Activated CD4-positive, alpha-beta memory T cell treated with anti-CD3 and anti-CD28 coated beads, Interleukin-2, amount 10 ng/mL, durations not matched to agents 7 days and 5 days (primary cell): ENCODE measurements at regions not wholly inside any gene's neighbourhood (a gene's known extent, or its start where the extent isn't known, plus 50 kb on each side); places are given as distances from the start of the nearest gene placed in this dataset.
"Not testable (repeated sequence)": the region's sequence is repeated elsewhere in the genome, so short reads cannot be mapped to it uniquely, and the experiment has no call there.

Source experiments
- CTCF ChIA-PET: fragments of 350-600 bp; sonication (Branson Sonifier 250); formaldehyde crosslinking; loops from one replicate; lab custom pipeline; 2021; ENCODE audit warnings: antibody characterized with exemption, inconsistent platforms; lab: Charles Lee
- POLR2A ChIA-PET: fragments of 350-600 bp; sonication (Branson Sonifier 250); formaldehyde crosslinking; loops from one replicate; lab custom pipeline; 2021; ENCODE audit warnings: antibody characterized with exemption; lab: Charles Lee
- DNase-seq: peaks from one replicate; pipeline ENCODE4 v3.0.0-alpha.2; 2020
- H3K27ac Mint-ChIP-seq: one replicate; pipeline ENCODE4 v1.8.0; 2021; ENCODE audit warnings: mild to moderate bottlenecking, mixed read lengths
- H3K27me3 Mint-ChIP-seq: one replicate; pipeline ENCODE4 v1.8.0; 2021; ENCODE audit warnings: mixed read lengths
- H3K36me3 Mint-ChIP-seq: one replicate; pipeline ENCODE4 v1.8.0; 2021; ENCODE audit warnings: low read depth, mixed read lengths
- H3K4me1 Mint-ChIP-seq: one replicate; pipeline ENCODE4 v1.8.0; 2021; ENCODE audit warnings: mixed read lengths
- H3K4me3 Mint-ChIP-seq: one replicate; pipeline ENCODE4 v1.8.0; 2021; ENCODE audit warnings: mild to moderate bottlenecking, mixed read lengths
- H3K9me3 Mint-ChIP-seq: one replicate; pipeline ENCODE4 v1.8.0; 2021; ENCODE audit warnings: mixed read lengths

- H3K9me3 Mint-ChIP-seq, H3K27me3 Mint-ChIP-seq, H3K36me3 Mint-ChIP-seq, POLR2A ChIA-PET: not testable (repeated sequence)
- peak overlapping the region; percentile 80 for H3K4me3 Mint-ChIP-seq
- CTCF ChIA-PET = interaction anchor here (0.6 kb wide), 1 partner anchor 14 kb away, joined by 3 read pairs; no protein-coding TSS in a partner anchor
- DNase-seq = peak; percentile 52
- peaks cover 22% of the 10 kb centered on the region for H3K4me1 Mint-ChIP-seq
- H3K27ac Mint-ChIP-seq = peak overlapping the region; percentile 72
Observed at GRCh38 chr17:20698463-20699206, 119.1 kb downstream of the CDRT15L2 start.

DNA sequence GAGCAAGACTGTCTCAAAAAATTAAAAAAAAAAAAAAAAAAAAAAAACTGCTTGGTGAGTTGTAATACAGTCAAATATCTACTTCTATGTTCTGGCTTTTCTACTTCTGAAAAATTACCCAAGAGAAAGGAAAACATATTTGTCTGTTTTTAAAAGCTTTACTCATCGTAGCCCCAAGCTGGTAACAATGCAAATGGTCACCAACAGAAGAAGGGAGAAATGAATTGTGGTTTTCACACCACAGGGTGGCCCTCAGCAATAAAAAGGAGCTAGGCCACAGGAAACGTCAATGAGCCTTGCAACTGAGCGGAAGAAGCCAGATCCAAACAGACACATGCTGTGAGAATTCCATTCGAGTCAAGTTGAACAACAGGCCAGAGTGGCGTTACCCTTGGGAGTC lies 121.0 kb downstream of the CDRT15L2 start:
- H3K27me3 Mint-ChIP-seq, DNase-seq, H3K27ac Mint-ChIP-seq, H3K4me3 Mint-ChIP-seq, H3K36me3 Mint-ChIP-seq, H3K9me3 Mint-ChIP-seq, POLR2A ChIA-PET: not testable (repeated sequence)
- H3K4me1 Mint-ChIP-seq = peaks cover 22% of the 10 kb centered on the region
- CTCF ChIA-PET = interaction anchor here (0.7 kb wide), 1 partner anchor 45 kb away, joined by 5 read pairs; no protein-coding TSS in a partner anchor

- H3K27me3 Mint-ChIP-seq = not testable (repeated sequence)
Observed at GRCh38 chr17:20701366-20701765, 121.8 kb downstream of the CDRT15L2 start.

GRCh38 chr17:20702692-20703091 lies 123.2 kb downstream of the CDRT15L2 start:
- H3K4me3 Mint-ChIP-seq = no peak overlapping the region

More at GRCh38 chr17:20701366-20701765, 121.8 kb downstream of the CDRT15L2 start:
- H3K36me3 Mint-ChIP-seq, POLR2A ChIA-PET, DNase-seq, H3K27ac Mint-ChIP-seq, H3K9me3 Mint-ChIP-seq, H3K4me3 Mint-ChIP-seq, CTCF ChIA-PET: not testable (repeated sequence)
- H3K4me1 Mint-ChIP-seq = peaks cover 19% of the 10 kb centered on the region

GRCh38 chr17:20703781-20704180 lies 124.3 kb downstream of the CDRT15L2 start:
- Mint-ChIP-seq H3K36me3 (no peaks in the 10 kb centered on the region), H3K27ac (no peak overlapping the region), H3K4me3 (no peak overlapping the region), H3K9me3 (no peaks in the 10 kb centered on the region), H3K27me3 (peaks cover 2% of the 10 kb centered on the region), H3K4me1 (peaks cover 10% of the 10 kb centered on the region)
- DNase-seq = no peak
- ChIA-PET POLR2A (no interaction called here), CTCF (no interaction called here)

More at GRCh38 chr17:20702692-20703091, 123.2 kb downstream of the CDRT15L2 start:
- CTCF ChIA-PET = no interaction called here
- POLR2A ChIA-PET = interaction anchor here (0.6 kb wide), 1 partner anchor 19 kb away, joined by 3 read pairs; no protein-coding TSS in a partner anchor
- Mint-ChIP-seq H3K36me3 (no peaks in the 10 kb centered on the region), H3K27ac (no peak overlapping the region), H3K9me3 (no peaks in the 10 kb centered on the region), H3K27me3 (peaks cover 2% of the 10 kb centered on the region), H3K4me1 (peaks cover 18% of the 10 kb centered on the region)
- no peak for DNase-seq

- POLR2A ChIA-PET, H3K27me3 Mint-ChIP-seq, H3K36me3 Mint-ChIP-seq, DNase-seq, H3K9me3 Mint-ChIP-seq, H3K4me1 Mint-ChIP-seq, H3K4me3 Mint-ChIP-seq, H3K27ac Mint-ChIP-seq, CTCF ChIA-PET: not testable (repeated sequence)
Observed at GRCh38 chr17:20705186-20705585, 125.7 kb downstream of the CDRT15L2 start.

DNA sequence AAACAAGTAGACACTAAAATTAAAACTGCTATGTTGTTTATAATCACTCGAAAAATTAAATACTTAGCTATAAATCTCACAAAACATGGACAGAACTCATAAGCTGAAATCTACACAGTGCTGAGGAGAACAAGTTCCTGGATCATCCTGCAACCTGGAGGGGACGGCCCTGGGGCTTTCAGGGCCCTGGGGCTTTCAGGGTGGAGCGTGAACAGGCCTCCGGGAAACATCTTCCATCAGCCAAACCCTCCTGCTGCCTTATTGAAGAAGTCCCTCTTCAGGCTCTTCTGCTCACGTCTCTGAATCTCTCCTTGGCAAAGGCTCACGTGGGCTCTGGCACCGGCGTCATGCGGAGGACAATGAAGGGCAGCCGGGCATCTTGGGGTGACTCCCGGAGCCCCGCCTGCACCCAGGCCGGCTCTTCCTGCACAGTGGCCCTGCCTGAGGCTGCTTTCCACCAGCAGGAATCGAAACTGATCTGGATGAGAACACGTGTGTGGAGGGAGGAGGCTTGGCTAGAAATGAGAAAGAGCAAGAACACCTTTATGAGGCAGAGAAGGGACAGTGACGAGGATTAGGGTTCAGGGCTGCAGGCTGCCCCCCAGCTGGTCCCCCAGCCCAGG lies 127.3 kb downstream of the CDRT15L2 start:
- DNase-seq = no peak
- ChIA-PET CTCF (no interaction called here), POLR2A (no interaction called here)
- Mint-ChIP-seq H3K9me3 (no peaks in the 10 kb centered on the region), H3K4me1 (no peaks in the 10 kb centered on the region), H3K36me3 (no peaks in the 10 kb centered on the region), H3K4me3 (no peak overlapping the region), H3K27me3 (peaks cover 8% of the 10 kb centered on the region), H3K27ac (no peak overlapping the region)

DNA sequence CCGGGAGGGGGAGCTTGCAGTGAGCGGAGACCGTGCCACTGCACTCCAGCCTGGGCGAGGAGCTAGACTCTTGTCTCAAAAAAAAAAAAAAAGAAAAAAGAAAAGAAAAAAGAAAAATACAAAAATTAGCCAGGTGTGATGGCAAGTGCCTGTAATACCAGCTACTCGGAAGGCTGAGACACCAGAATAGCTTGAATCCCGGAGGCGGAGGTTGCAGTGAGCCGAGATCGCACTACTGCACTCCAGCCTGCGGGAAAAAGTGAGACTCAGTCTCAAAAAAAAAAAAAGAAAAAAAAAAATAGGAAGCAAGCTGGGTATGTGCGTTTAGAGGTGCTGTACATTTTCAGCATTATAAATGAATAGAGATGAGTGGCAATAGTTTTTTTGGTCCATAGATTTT lies 129.3 kb downstream of the CDRT15L2 start:
- CTCF ChIA-PET, POLR2A ChIA-PET: not testable (repeated sequence)

GRCh38 chr17:20716481-20716880 lies 137.0 kb downstream of the CDRT15L2 start:
- H3K4me3 Mint-ChIP-seq, CTCF ChIA-PET, H3K36me3 Mint-ChIP-seq, H3K27me3 Mint-ChIP-seq, H3K9me3 Mint-ChIP-seq, POLR2A ChIA-PET, H3K27ac Mint-ChIP-seq, DNase-seq, H3K4me1 Mint-ChIP-seq: not testable (repeated sequence)

More for the DNA sequence above, 129.3 kb downstream of the CDRT15L2 start:
- not testable (repeated sequence) for H3K9me3 Mint-ChIP-seq, H3K4me3 Mint-ChIP-seq, H3K27ac Mint-ChIP-seq, DNase-seq, H3K27me3 Mint-ChIP-seq, H3K4me1 Mint-ChIP-seq, H3K36me3 Mint-ChIP-seq

GRCh38 chr17:20721171-20721570 lies 141.6 kb downstream of the CDRT15L2 start:
- POLR2A ChIA-PET = no interaction called here
- CTCF ChIA-PET = no interaction called here
- no peaks in the 10 kb centered on the region for H3K4me1 Mint-ChIP-seq
- no peak overlapping the region for H3K4me3 Mint-ChIP-seq
- no peaks in the 10 kb centered on the region for H3K36me3 Mint-ChIP-seq
- H3K27ac Mint-ChIP-seq = no peak overlapping the region
- H3K27me3 Mint-ChIP-seq = peaks cover 12% of the 10 kb centered on the region
- no peak for DNase-seq
- no peaks in the 10 kb centered on the region for H3K9me3 Mint-ChIP-seq

GRCh38 chr17:20724391-20724790 lies 144.9 kb downstream of the CDRT15L2 start:
- H3K27ac Mint-ChIP-seq, DNase-seq, H3K4me1 Mint-ChIP-seq, H3K36me3 Mint-ChIP-seq, POLR2A ChIA-PET, CTCF ChIA-PET, H3K4me3 Mint-ChIP-seq, H3K9me3 Mint-ChIP-seq: not testable (repeated sequence)
- H3K27me3 Mint-ChIP-seq = peaks cover 21% of the 10 kb centered on the region

DNA sequence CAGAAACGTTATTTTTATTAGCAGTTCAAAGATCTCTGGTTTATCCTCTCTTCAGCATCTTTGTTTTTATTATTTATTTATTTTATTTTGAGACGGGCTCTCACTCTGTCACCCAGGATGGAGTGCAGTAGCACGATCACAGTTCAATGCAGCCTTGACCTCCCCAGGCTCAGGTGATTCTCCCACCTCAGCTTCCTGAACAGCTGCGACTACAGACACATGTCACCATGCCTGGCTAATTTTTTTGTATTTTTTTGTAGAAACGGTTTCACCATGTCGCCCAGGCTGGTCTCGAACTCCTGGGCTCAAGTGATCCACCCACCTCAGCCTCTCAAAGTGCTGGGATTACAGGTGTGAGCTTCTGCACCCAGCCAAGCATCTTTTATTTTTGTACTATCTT lies 147.7 kb downstream of the CDRT15L2 start:
- CTCF ChIA-PET = interaction anchor here (0.6 kb wide), 1 partner anchor 405 kb away, joined by 5 read pairs; no protein-coding TSS in a partner anchor
- H3K9me3 Mint-ChIP-seq, H3K36me3 Mint-ChIP-seq, H3K4me3 Mint-ChIP-seq, POLR2A ChIA-PET, H3K4me1 Mint-ChIP-seq, DNase-seq, H3K27ac Mint-ChIP-seq: not testable (repeated sequence)
- H3K27me3 Mint-ChIP-seq = peaks cover 21% of the 10 kb centered on the region

GRCh38 chr17:20728181-20728580 lies 148.7 kb downstream of the CDRT15L2 start:
- CTCF ChIA-PET = interaction anchor here (0.6 kb wide), 1 partner anchor 24 kb away, joined by 3 read pairs; no protein-coding TSS in a partner anchor
- peaks cover 21% of the 10 kb centered on the region for H3K27me3 Mint-ChIP-seq
- H3K27ac Mint-ChIP-seq = no peak overlapping the region
- POLR2A ChIA-PET = no interaction called here
- no peaks in the 10 kb centered on the region for H3K4me1 Mint-ChIP-seq
- DNase-seq = no peak
- no peak overlapping the region for H3K4me3 Mint-ChIP-seq
- no peaks in the 10 kb centered on the region for H3K9me3 Mint-ChIP-seq
- H3K36me3 Mint-ChIP-seq = no peaks in the 10 kb centered on the region
